ENCODE measurements at regions not wholly inside any gene's neighbourhood (a gene's known extent, or its start where the extent isn't known, plus 50 kb on each side); places are given as distances from the start of the nearest gene placed in this dataset.

DNA sequence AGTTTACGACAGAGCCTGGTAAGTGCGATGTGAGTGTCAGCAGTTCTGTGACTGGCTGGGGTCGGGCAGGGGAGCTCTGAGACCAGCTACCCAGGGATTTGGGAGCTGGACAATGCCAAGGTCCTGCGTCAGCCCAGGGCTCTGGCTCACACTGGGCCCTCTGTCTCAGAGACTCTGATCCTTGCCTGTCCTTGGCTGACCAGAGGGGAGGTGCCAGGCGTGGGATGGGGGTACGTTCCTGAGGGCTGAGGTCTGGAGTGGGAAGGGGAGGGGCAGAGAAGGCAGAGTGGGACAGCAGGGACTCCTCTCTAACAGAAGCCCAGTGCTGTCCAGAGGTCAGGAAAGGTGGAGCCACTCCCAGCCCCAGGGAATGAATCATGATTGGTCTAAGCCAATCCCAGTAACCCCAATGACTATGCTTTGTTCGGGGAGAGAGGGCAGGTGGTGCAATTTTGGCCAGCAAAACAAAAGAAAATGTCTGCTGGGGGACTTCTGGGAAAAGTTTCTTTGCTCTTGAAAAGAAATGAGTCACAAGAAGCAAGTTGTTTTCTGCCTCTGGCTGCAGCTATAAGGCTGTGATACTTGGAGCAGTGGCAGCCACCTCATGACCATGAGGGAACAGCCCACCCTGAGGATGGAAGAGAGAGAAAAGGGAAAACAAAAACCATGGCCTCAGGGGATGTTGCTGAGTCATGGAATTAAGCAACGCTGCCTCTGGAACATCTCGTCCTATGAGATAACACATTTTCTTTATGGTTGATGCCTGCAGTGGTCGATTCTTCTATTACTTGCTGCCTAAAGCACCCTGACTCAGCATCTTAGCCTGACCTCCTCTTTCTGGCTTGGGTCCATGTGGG lies 108.3 kb downstream of the CHST1 start:
- Histone ChIP-seq H3K9ac (ENCODE audit: low read depth, low read length) (no peak overlapping the region), H3K27ac (ENCODE audit: low read length) (no peak overlapping the region), H3K4me2 (ENCODE audit: insufficient read depth, low read length) (no peak overlapping the region), H3K79me2 (ENCODE audit: insufficient read depth, low read length) (no peaks in the 10 kb centered on the region), H3K4me3 (ENCODE audit: low read depth in 1 of 2, low read length in 2 of 2) (no peak overlapping the region), H2AFZ (ENCODE audit: low read depth, low read length) (no peak overlapping the region), H3K27me3 (ENCODE audit: insufficient read depth, low read length, poor library complexity) (peaks cover 21% of the 10 kb centered on the region), H3K9me3 (ENCODE audit: insufficient read depth, low read length, severe bottlenecking) (no peaks in the 10 kb centered on the region), H3K36me3 (ENCODE audit: insufficient read depth, low read length) (no peaks in the 10 kb centered on the region), H3K4me1 (ENCODE audit: insufficient read depth, low read length) (no peaks in the 10 kb centered on the region), H4K20me1 (ENCODE audit: insufficient read depth, low read length) (no peaks in the 10 kb centered on the region)
- ATAC-seq (ENCODE audit: insufficient read depth, low read depth): no peak
- no peak for TF ChIP-seq EZH2 (IDR thresholded peaks at IDR 0.05; ENCODE audit: borderline replicate concordance, low read depth, low read length, severe bottlenecking)
- TF ChIP-seq, protein P1, sequence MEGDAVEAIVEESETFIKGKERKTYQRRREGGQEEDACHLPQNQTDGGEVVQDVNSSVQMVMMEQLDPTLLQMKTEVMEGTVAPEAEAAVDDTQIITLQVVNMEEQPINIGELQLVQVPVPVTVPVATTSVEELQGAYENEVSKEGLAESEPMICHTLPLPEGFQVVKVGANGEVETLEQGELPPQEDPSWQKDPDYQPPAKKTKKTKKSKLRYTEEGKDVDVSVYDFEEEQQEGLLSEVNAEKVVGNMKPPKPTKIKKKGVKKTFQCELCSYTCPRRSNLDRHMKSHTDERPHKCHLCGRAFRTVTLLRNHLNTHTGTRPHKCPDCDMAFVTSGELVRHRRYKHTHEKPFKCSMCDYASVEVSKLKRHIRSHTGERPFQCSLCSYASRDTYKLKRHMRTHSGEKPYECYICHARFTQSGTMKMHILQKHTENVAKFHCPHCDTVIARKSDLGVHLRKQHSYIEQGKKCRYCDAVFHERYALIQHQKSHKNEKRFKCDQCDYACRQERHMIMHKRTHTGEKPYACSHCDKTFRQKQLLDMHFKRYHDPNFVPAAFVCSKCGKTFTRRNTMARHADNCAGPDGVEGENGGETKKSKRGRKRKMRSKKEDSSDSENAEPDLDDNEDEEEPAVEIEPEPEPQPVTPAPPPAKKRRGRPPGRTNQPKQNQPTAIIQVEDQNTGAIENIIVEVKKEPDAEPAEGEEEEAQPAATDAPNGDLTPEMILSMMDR (IDR thresholded peaks at IDR 0.05; ENCODE audit: borderline replicate concordance, extremely low read depth, low read length, poor library complexity, severe bottlenecking): no peak
- no peak for DNase-seq

DNA sequence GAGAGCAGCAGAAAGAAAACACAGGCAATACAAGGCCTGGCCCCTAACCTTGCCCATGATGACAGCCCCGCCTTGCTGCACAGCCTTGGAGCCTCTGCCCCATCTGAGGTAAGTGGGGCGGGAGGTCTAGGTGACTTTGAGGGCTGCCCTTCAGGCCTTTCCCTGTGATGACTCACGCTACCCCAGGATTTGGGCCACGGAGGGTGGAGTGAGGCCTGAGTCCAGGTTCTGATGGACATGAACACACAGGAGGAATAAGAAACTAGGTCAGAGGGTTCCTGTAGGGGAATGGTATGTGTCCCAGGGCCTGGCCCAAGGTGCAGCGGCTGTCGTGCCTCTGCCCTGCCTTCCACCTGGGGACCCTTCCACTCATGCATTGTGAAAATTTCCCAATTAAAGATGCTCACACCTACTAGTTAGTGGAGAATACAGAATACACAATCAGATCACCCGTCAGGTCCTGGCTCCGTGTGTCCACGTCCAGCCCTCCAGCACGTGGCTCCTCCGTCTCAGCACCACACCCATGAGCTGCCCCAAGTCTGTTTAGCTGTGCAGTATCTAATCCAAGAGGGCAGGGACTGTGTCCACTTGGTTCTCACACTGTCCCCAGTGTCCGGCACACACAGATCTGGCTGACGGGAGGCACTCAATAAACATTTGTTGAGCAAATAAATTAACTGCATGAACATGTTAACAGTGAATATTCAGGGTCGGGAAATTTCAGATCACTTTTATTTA lies 111.0 kb downstream of the CHST1 start:
- Histone ChIP-seq H3K9ac (ENCODE audit: low read depth, low read length) (no peak overlapping the region), H3K9me3 (ENCODE audit: insufficient read depth, low read length, severe bottlenecking) (no peaks in the 10 kb centered on the region), H3K4me3 (ENCODE audit: low read depth in 1 of 2, low read length in 2 of 2) (no peak overlapping the region), H3K27ac (ENCODE audit: low read length) (no peak overlapping the region), H3K27me3 (ENCODE audit: insufficient read depth, low read length, poor library complexity) (peaks cover 21% of the 10 kb centered on the region), H3K36me3 (ENCODE audit: insufficient read depth, low read length) (no peaks in the 10 kb centered on the region), H3K4me2 (ENCODE audit: insufficient read depth, low read length) (no peak overlapping the region), H4K20me1 (ENCODE audit: insufficient read depth, low read length) (no peaks in the 10 kb centered on the region), H2AFZ (ENCODE audit: low read depth, low read length) (no peak overlapping the region), H3K4me1 (ENCODE audit: insufficient read depth, low read length) (no peaks in the 10 kb centered on the region), H3K79me2 (ENCODE audit: insufficient read depth, low read length) (no peaks in the 10 kb centered on the region)
- no peak for ATAC-seq (ENCODE audit: insufficient read depth, low read depth)
- no peak for DNase-seq
- TF ChIP-seq, protein P1 (IDR thresholded peaks at IDR 0.05; ENCODE audit: borderline replicate concordance, extremely low read depth, low read length, poor library complexity, severe bottlenecking): no peak
- no peak for TF ChIP-seq EZH2 (IDR thresholded peaks at IDR 0.05; ENCODE audit: borderline replicate concordance, low read depth, low read length, severe bottlenecking)

DNA sequence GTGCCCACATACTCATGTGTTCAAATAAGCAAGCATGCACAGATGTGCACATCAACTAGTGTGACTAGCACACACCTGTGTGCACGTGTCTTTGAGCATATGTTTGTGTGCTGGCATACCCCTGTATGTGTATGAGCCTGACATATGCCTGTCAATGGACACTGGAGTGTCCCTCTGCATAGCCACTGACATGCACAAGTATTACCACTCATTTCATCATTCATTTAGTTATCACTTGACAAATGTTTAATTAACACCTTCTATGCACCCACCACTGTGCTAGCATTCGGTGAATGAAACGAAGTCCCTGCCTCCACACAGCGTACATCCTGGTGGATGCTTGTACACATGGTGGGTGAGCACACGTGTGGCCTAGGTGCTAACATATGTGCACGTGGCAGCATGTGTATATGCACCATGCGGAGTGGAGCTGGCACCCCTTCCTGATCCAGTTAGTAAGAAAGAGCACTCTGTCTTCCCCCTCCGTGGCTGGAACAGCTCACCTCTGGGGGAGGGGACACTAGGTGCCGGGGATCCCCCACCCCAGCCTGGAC lies 112.0 kb downstream of the CHST1 start:
- no peaks in the 10 kb centered on the region for H4K20me1 ChIP-seq (ENCODE audit: insufficient read depth, low read length)
- no peak overlapping the region for H3K4me3 ChIP-seq (ENCODE audit: low read depth in 1 of 2, low read length in 2 of 2)
- no peak overlapping the region for H2AFZ ChIP-seq (ENCODE audit: low read depth, low read length)
- no peaks in the 10 kb centered on the region for H3K9me3 ChIP-seq (ENCODE audit: insufficient read depth, low read length, severe bottlenecking)
- ATAC-seq (ENCODE audit: insufficient read depth, low read depth): no peak
- no peak overlapping the region for H3K4me2 ChIP-seq (ENCODE audit: insufficient read depth, low read length)
- no peak for TF ChIP-seq EZH2 (IDR thresholded peaks at IDR 0.05; ENCODE audit: borderline replicate concordance, low read depth, low read length, severe bottlenecking)
- TF ChIP-seq, protein P1 (IDR thresholded peaks at IDR 0.05; ENCODE audit: borderline replicate concordance, extremely low read depth, low read length, poor library complexity, severe bottlenecking): no peak
- no peaks in the 10 kb centered on the region for H3K36me3 ChIP-seq (ENCODE audit: insufficient read depth, low read length)
- H3K27me3 ChIP-seq (ENCODE audit: insufficient read depth, low read length, poor library complexity): peaks cover 21% of the 10 kb centered on the region
- DNase-seq: no peak
- H3K4me1 ChIP-seq (ENCODE audit: insufficient read depth, low read length): no peaks in the 10 kb centered on the region
- no peak overlapping the region for H3K9ac ChIP-seq (ENCODE audit: low read depth, low read length)
- H3K27ac ChIP-seq (ENCODE audit: low read length): no peak overlapping the region
- H3K79me2 ChIP-seq (ENCODE audit: insufficient read depth, low read length): no peaks in the 10 kb centered on the region

Measured in DND-41 (cell line).